HepG2 (cell line): ENCODE measurements at regions not wholly inside any gene's neighbourhood (a gene's known extent, or its start where the extent isn't known, plus 50 kb on each side); places are given as distances from the start of the nearest gene placed in this dataset.

Experiments used
- ATF6 ChIP-seq: sonication (generic); formaldehyde crosslinking; conservative IDR thresholded peaks from 2 replicates; pipeline ENCODE4 v1.4.0; 2020; ENCODE audit warnings: missing genetic modification reagents
- HOXA9 ChIP-seq: sonication (generic); formaldehyde crosslinking; IDR thresholded peaks from 2 replicates; pipeline ENCODE4 v1.8.1; 2022; ENCODE audit warnings: missing genetic modification reagents, mild to moderate bottlenecking, moderate library complexity, borderline replicate concordance
- ISL2 ChIP-seq: sonication (generic); formaldehyde crosslinking; IDR thresholded peaks from 2 replicates; pipeline ENCODE4 v1.5.0; 2020; ENCODE audit warnings: missing genetic modification reagents
- JUNB ChIP-seq: sonication (generic); formaldehyde crosslinking; IDR thresholded peaks from 2 replicates; pipeline ENCODE4 v1.8.0; 2022; ENCODE audit warnings: missing genetic modification reagents, mild to moderate bottlenecking, borderline replicate concordance
- NFE2 ChIP-seq: sonication (generic); formaldehyde crosslinking; IDR thresholded peaks from 2 replicates; pipeline ENCODE4 v1.4.0; 2020; ENCODE audit warnings: missing genetic modification reagents
- NFKB2 ChIP-seq: sonication (generic); formaldehyde crosslinking; IDR thresholded peaks from 2 replicates; pipeline ENCODE4 v1.4.0; 2020; ENCODE audit warnings: missing genetic modification reagents, borderline replicate concordance
- PPARG ChIP-seq: conservative IDR thresholded peaks from 2 replicates; pipeline ENCODE4 v1.6.1; 2016; ENCODE audit warnings: missing biosample characterization, missing genetic modification reagents
- SMYD3 ChIP-seq: sonication (generic); formaldehyde crosslinking; IDR thresholded peaks from 2 replicates; pipeline ENCODE4 v1.8.1; 2023; ENCODE audit warnings: mild to moderate bottlenecking, missing genetic modification reagents
- SRY ChIP-seq: sonication (generic); formaldehyde crosslinking; IDR thresholded peaks from 2 replicates; pipeline ENCODE4 v1.8.0; 2022; ENCODE audit warnings: mild to moderate bottlenecking, missing genetic modification reagents
- TEF ChIP-seq: sonication (generic); formaldehyde crosslinking; IDR thresholded peaks from 2 replicates; pipeline ENCODE4 v1.5.0; 2020; ENCODE audit warnings: missing genetic modification reagents
- TRIM24 ChIP-seq: sonication (generic); formaldehyde crosslinking; IDR thresholded peaks from 2 replicates; pipeline ENCODE4 v1.8.0; 2022; ENCODE audit warnings: mild to moderate bottlenecking, missing genetic modification reagents
- YEATS2 ChIP-seq: sonication (generic); formaldehyde crosslinking; IDR thresholded peaks from 2 replicates; pipeline ENCODE4 v1.4.0; 2020; ENCODE audit warnings: missing genetic modification reagents, borderline replicate concordance
- ZBTB21 ChIP-seq: sonication (generic); formaldehyde crosslinking; IDR thresholded peaks from 2 replicates; pipeline ENCODE4 v1.4.0; 2020; ENCODE audit warnings: missing genetic modification reagents
- ZNF263 ChIP-seq: sonication (generic); formaldehyde crosslinking; IDR thresholded peaks from 2 replicates; pipeline ENCODE4 v1.4.0; 2020; ENCODE audit warnings: missing genetic modification reagents
- ZNF350 ChIP-seq: sonication (generic); formaldehyde crosslinking; IDR thresholded peaks from 2 replicates; pipeline ENCODE4 v1.4.0; 2020; ENCODE audit warnings: mild to moderate bottlenecking, low read depth, missing genetic modification reagents, borderline replicate concordance
- ZNF850 ChIP-seq: sonication (generic); formaldehyde crosslinking; conservative IDR thresholded peaks from 2 replicates; pipeline ENCODE4 v1.9.0; 2021; ENCODE audit warnings: mild to moderate bottlenecking, missing genetic modification reagents
- TF ChIP-seq, protein P1 (sequence below): sonication (generic); formaldehyde crosslinking; IDR thresholded peaks from 2 replicates; pipeline ENCODE4 v1.5.0; 2020; ENCODE audit warnings: mild to moderate bottlenecking, missing genetic modification reagents
- TF ChIP-seq, protein P2 (sequence below): sonication (generic); formaldehyde crosslinking; IDR thresholded peaks from 2 replicates; pipeline ENCODE4 v1.5.0; 2020; ENCODE audit warnings: missing genetic modification reagents
- TF ChIP-seq, protein P3 (sequence below): sonication (generic); formaldehyde crosslinking; IDR thresholded peaks from 2 replicates; pipeline ENCODE4 v1.4.0; 2020; ENCODE audit warnings: missing genetic modification reagents

DNA sequence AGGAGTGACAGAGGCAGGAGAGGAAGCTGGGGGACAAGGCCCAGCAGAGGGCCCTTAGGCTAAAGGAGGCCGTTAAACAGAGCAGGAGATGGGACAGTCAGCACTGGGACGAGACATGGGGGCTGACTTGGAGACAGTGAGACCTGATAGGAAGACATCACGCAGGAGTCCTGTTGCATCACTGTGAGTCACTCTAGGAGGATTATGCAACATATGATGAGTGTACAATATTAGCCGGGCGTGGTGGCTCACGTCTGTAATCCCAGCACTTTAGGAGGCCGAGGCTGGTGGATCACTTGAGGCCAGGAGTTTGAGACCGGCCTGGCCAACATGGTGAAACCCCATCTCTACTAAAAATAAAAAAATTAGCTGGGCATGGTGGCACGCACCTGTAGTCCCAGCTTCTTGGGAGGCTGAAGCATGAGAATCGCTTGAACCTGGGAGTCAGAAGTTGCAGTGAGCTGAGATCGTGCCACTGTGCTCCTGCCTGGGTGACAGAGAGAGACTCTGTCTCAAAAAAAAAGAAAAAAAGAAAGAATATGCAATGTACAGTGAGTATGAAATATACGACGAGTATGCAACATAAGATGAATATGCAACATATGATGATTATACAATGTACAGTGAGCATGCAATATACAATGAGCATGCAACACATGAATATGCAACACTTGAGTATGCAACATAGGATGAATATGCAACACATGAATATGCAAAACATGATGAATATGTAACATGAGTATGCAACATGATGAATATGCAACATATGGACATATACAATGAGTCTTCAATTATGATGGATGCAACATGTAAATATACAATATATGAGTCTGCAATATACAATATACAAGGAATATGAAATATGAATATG lies 83.3 kb upstream of the ID2 start (continued):
- TF ChIP-seq TEF (CRISPR knock-in tag): peak; percentile 66; the same call in 1 of the 2 replicates
- TF ChIP-seq NFE2 (CRISPR knock-in tag): peak; percentile 50; the same call in 1 of the 2 replicates
- 0 out of 2 replicates have a peak, but pooled peaks have one; percentile 33 for TF ChIP-seq ZNF263
- TF ChIP-seq SRY: 0 out of 2 replicates have a peak, but pooled peaks have one; percentile 43
- no peak for TF ChIP-seq ISL2 (CRISPR knock-in tag)
- TF ChIP-seq, protein P1, sequence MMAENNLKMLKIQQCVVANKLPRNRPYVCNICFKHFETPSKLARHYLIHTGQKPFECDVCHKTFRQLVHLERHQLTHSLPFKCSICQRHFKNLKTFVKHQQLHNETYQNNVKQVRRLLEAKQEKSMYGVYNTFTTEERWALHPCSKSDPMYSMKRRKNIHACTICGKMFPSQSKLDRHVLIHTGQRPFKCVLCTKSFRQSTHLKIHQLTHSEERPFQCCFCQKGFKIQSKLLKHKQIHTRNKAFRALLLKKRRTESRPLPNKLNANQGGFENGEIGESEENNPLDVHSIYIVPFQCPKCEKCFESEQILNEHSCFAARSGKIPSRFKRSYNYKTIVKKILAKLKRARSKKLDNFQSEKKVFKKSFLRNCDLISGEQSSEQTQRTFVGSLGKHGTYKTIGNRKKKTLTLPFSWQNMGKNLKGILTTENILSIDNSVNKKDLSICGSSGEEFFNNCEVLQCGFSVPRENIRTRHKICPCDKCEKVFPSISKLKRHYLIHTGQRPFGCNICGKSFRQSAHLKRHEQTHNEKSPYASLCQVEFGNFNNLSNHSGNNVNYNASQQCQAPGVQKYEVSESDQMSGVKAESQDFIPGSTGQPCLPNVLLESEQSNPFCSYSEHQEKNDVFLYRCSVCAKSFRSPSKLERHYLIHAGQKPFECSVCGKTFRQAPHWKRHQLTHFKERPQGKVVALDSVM: peak; percentile 45; the same call in 1 of the 2 replicates
- TF ChIP-seq ZNF350 (CRISPR knock-in tag): peak; percentile 31; the same call in 1 of the 2 replicates
- TF ChIP-seq, protein P2, sequence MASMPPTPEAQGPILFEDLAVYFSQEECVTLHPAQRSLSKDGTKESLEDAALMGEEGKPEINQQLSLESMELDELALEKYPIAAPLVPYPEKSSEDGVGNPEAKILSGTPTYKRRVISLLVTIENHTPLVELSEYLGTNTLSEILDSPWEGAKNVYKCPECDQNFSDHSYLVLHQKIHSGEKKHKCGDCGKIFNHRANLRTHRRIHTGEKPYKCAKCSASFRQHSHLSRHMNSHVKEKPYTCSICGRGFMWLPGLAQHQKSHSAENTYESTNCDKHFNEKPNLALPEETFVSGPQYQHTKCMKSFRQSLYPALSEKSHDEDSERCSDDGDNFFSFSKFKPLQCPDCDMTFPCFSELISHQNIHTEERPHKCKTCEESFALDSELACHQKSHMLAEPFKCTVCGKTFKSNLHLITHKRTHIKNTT (CRISPR knock-in tag): no peak
- TF ChIP-seq HOXA9 (CRISPR knock-in tag): 0 out of 2 replicates have a peak, but pooled peaks have one; percentile 42
- TF ChIP-seq, protein P3, sequence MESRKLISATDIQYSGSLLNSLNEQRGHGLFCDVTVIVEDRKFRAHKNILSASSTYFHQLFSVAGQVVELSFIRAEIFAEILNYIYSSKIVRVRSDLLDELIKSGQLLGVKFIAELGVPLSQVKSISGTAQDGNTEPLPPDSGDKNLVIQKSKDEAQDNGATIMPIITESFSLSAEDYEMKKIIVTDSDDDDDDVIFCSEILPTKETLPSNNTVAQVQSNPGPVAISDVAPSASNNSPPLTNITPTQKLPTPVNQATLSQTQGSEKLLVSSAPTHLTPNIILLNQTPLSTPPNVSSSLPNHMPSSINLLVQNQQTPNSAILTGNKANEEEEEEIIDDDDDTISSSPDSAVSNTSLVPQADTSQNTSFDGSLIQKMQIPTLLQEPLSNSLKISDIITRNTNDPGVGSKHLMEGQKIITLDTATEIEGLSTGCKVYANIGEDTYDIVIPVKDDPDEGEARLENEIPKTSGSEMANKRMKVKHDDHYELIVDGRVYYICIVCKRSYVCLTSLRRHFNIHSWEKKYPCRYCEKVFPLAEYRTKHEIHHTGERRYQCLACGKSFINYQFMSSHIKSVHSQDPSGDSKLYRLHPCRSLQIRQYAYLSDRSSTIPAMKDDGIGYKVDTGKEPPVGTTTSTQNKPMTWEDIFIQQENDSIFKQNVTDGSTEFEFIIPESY: peak; percentile 70
- TF ChIP-seq ZNF850 (CRISPR knock-in tag): no peak
- TF ChIP-seq YEATS2 (CRISPR knock-in tag): peak; percentile 55; the same call in 1 of the 2 replicates
- TF ChIP-seq TRIM24 (CRISPR knock-in tag): no peak
- TF ChIP-seq ATF6 (CRISPR knock-in tag): no peak
- TF ChIP-seq NFKB2: peak; percentile 28; the same call in 1 of the 2 replicates
- TF ChIP-seq JUNB (CRISPR knock-in tag): peak; percentile 25; the same call in 1 of the 2 replicates
- TF ChIP-seq SMYD3 (CRISPR knock-in tag): no peak
- peak; percentile 70 for TF ChIP-seq ZBTB21 (CRISPR knock-in tag)
- no peak for TF ChIP-seq PPARG
